Activated CD4-positive, alpha-beta T cell treated with anti-CD3 and anti-CD28 coated beads, Interleukin-2, amount 10 ng/mL, durations not matched to agents 7 days and 5 days (primary cell): ENCODE measurements at regions not wholly inside any gene's neighbourhood (a gene's known extent, or its start where the extent isn't known, plus 50 kb on each side); places are given as distances from the start of the nearest gene placed in this dataset.

Experiments used
- CTCF ChIA-PET: fragments of 350-600 bp; sonication (Branson Sonifier 250); formaldehyde crosslinking; loops from one replicate; lab custom pipeline; 2021; ENCODE audit warnings: antibody characterized with exemption; lab: Charles Lee
- POLR2A ChIA-PET: fragments of 350-600 bp; sonication (Branson Sonifier 250); formaldehyde crosslinking; loops from one replicate; lab custom pipeline; 2021; ENCODE audit warnings: antibody characterized with exemption; lab: Charles Lee
- DNase-seq: peaks from one replicate; pipeline ENCODE4 v3.0.0-alpha.2; 2020
- H3K27ac Mint-ChIP-seq: one replicate; pipeline ENCODE4 v1.8.0; 2021; ENCODE audit warnings: mild to moderate bottlenecking, moderate library complexity, mixed read lengths
- H3K27me3 Mint-ChIP-seq: one replicate; pipeline ENCODE4 v1.8.0; 2021; ENCODE audit warnings: mixed read lengths
- H3K36me3 Mint-ChIP-seq: one replicate; pipeline ENCODE4 v1.8.0; 2021; ENCODE audit warnings: low read depth, mixed read lengths
- H3K4me1 Mint-ChIP-seq: one replicate; pipeline ENCODE4 v1.8.0; 2021; ENCODE audit warnings: mixed read lengths
- H3K4me3 Mint-ChIP-seq: one replicate; pipeline ENCODE4 v1.8.0; 2021; ENCODE audit warnings: mild to moderate bottlenecking, moderate library complexity, mixed read lengths
- H3K9me3 Mint-ChIP-seq: one replicate; pipeline ENCODE4 v1.8.0; 2021; ENCODE audit warnings: mixed read lengths

- H3K4me1 Mint-ChIP-seq, result no peaks in the 10 kb centered on the region
- POLR2A ChIA-PET, result no interaction called here
Measured at GRCh38 chr3:64398006-64398405, 172.7 kb upstream of the PRICKLE2 start.

GRCh38 chr3:64397573-64397972 is 172.3 kb upstream of the PRICKLE2 start:
- H3K27me3 Mint-ChIP-seq, result no peaks in the 10 kb centered on the region
- no peaks in the 10 kb centered on the region for H3K4me1 Mint-ChIP-seq
- H3K4me3 Mint-ChIP-seq, result no peak overlapping the region
- no peaks in the 10 kb centered on the region for H3K9me3 Mint-ChIP-seq
- H3K27ac Mint-ChIP-seq, result no peak overlapping the region
- DNase-seq, result no peak
- ChIA-PET CTCF (no interaction called here), POLR2A (no interaction called here)
- H3K36me3 Mint-ChIP-seq, result no peaks in the 10 kb centered on the region

More at GRCh38 chr3:64398006-64398405, 172.7 kb upstream of the PRICKLE2 start:
- no peaks in the 10 kb centered on the region for H3K36me3 Mint-ChIP-seq
- DNase-seq, result no peak
- no peaks in the 10 kb centered on the region for H3K27me3 Mint-ChIP-seq
- no peaks in the 10 kb centered on the region for H3K9me3 Mint-ChIP-seq
- no peak overlapping the region for H3K4me3 Mint-ChIP-seq
- CTCF ChIA-PET, result no interaction called here
- H3K27ac Mint-ChIP-seq, result no peak overlapping the region

- Mint-ChIP-seq H3K4me1 (no peaks in the 10 kb centered on the region), H3K27me3 (peaks cover 2% of the 10 kb centered on the region), H3K9me3 (no peaks in the 10 kb centered on the region), H3K27ac (no peak overlapping the region), H3K36me3 (no peaks in the 10 kb centered on the region), H3K4me3 (no peak overlapping the region)
- ChIA-PET POLR2A (no interaction called here), CTCF (interaction anchor here (0.5 kb wide), 1 partner anchor 974 kb away, joined by 3 read pairs; no protein-coding TSS in a partner anchor)
- DNase-seq, result no peak
Measured at GRCh38 chr3:64395490-64395889, 170.2 kb upstream of the PRICKLE2 start.

GRCh38 chr3:64393193-64393592 is 167.9 kb upstream of the PRICKLE2 start:
- no peak for DNase-seq
- Mint-ChIP-seq H3K36me3 (no peaks in the 10 kb centered on the region), H3K4me3 (no peak overlapping the region), H3K9me3 (no peaks in the 10 kb centered on the region), H3K4me1 (no peaks in the 10 kb centered on the region), H3K27ac (no peak overlapping the region), H3K27me3 (peaks cover 2% of the 10 kb centered on the region)
- POLR2A ChIA-PET, result no interaction called here
- CTCF ChIA-PET, result no interaction called here

GRCh38 chr3:64392001-64392400 is 166.7 kb upstream of the PRICKLE2 start:
- CTCF ChIA-PET, result no interaction called here
- Mint-ChIP-seq H3K4me3 (no peak overlapping the region), H3K9me3 (no peaks in the 10 kb centered on the region), H3K4me1 (no peaks in the 10 kb centered on the region), H3K27ac (no peak overlapping the region), H3K27me3 (peaks cover 5% of the 10 kb centered on the region), H3K36me3 (no peaks in the 10 kb centered on the region)
- no peak for DNase-seq
- POLR2A ChIA-PET, result no interaction called here

- Mint-ChIP-seq H3K27ac (no peak overlapping the region), H3K36me3 (no peaks in the 10 kb centered on the region), H3K9me3 (no peaks in the 10 kb centered on the region), H3K4me1 (no peaks in the 10 kb centered on the region), H3K27me3 (peaks cover 5% of the 10 kb centered on the region), H3K4me3 (no peak overlapping the region)
- DNase-seq, result no peak
- POLR2A ChIA-PET, result no interaction called here
- CTCF ChIA-PET, result no interaction called here
Measured at GRCh38 chr3:64390893-64391292, 165.6 kb upstream of the PRICKLE2 start.

- Mint-ChIP-seq H3K27ac (no peak overlapping the region), H3K36me3 (no peaks in the 10 kb centered on the region), H3K27me3 (peaks cover 5% of the 10 kb centered on the region), H3K4me3 (no peak overlapping the region), H3K4me1 (no peaks in the 10 kb centered on the region), H3K9me3 (no peaks in the 10 kb centered on the region)
- no peak for DNase-seq
- POLR2A ChIA-PET, result no interaction called here
- CTCF ChIA-PET, result no interaction called here
Measured at GRCh38 chr3:64388886-64389285, 163.6 kb upstream of the PRICKLE2 start.

- Mint-ChIP-seq H3K4me3 (no peak overlapping the region), H3K27me3 (peaks cover 5% of the 10 kb centered on the region), H3K4me1 (no peaks in the 10 kb centered on the region), H3K36me3 (no peaks in the 10 kb centered on the region), H3K9me3 (no peaks in the 10 kb centered on the region), H3K27ac (no peak overlapping the region)
- ChIA-PET CTCF (no interaction called here), POLR2A (no interaction called here)
- DNase-seq, result no peak
Measured at GRCh38 chr3:64387688-64388087, 162.4 kb upstream of the PRICKLE2 start.

GRCh38 chr3:64385277-64385676 is 160.0 kb upstream of the PRICKLE2 start:
- peaks cover 6% of the 10 kb centered on the region for H3K27me3 Mint-ChIP-seq
- H3K4me1 Mint-ChIP-seq, result no peaks in the 10 kb centered on the region
- H3K36me3 Mint-ChIP-seq, result no peaks in the 10 kb centered on the region
- no peak for DNase-seq
- H3K27ac Mint-ChIP-seq, result no peak overlapping the region
- no peak overlapping the region for H3K4me3 Mint-ChIP-seq
- H3K9me3 Mint-ChIP-seq, result no peaks in the 10 kb centered on the region
- CTCF ChIA-PET, result no interaction called here
- POLR2A ChIA-PET, result no interaction called here

GRCh38 chr3:64384561-64384960 is 159.3 kb upstream of the PRICKLE2 start:
- H3K27me3 Mint-ChIP-seq, result peaks cover 6% of the 10 kb centered on the region
- ChIA-PET CTCF (no interaction called here), POLR2A (interaction anchor here (0.7 kb wide), 1 partner anchor 1141 kb away, joined by 4 read pairs; no protein-coding TSS in a partner anchor)
- no peaks in the 10 kb centered on the region for H3K9me3 Mint-ChIP-seq
- H3K36me3 Mint-ChIP-seq, result no peaks in the 10 kb centered on the region
- DNase-seq, result no peak
- no peak overlapping the region for H3K27ac Mint-ChIP-seq
- H3K4me1 Mint-ChIP-seq, result no peaks in the 10 kb centered on the region
- no peak overlapping the region for H3K4me3 Mint-ChIP-seq

- Mint-ChIP-seq H3K9me3 (no peaks in the 10 kb centered on the region), H3K36me3 (no peaks in the 10 kb centered on the region), H3K27ac (no peak overlapping the region), H3K4me1 (no peaks in the 10 kb centered on the region), H3K27me3 (peaks cover 3% of the 10 kb centered on the region), H3K4me3 (no peak overlapping the region)
- no peak for DNase-seq
- ChIA-PET POLR2A (no interaction called here), CTCF (no interaction called here)
Measured at GRCh38 chr3:64382153-64382552, 156.9 kb upstream of the PRICKLE2 start.

GRCh38 chr3:64381367-64381766 is 156.1 kb upstream of the PRICKLE2 start:
- POLR2A ChIA-PET, result no interaction called here
- Mint-ChIP-seq H3K27ac (no peak overlapping the region), H3K36me3 (no peaks in the 10 kb centered on the region), H3K4me1 (no peaks in the 10 kb centered on the region), H3K4me3 (no peak overlapping the region), H3K27me3 (peaks cover 3% of the 10 kb centered on the region), H3K9me3 (no peaks in the 10 kb centered on the region)
- CTCF ChIA-PET, result interaction anchor here (0.8 kb wide), 1 partner anchor 37 kb away, joined by 3 read pairs; no protein-coding TSS in a partner anchor
- no peak for DNase-seq

GRCh38 chr3:64380546-64380945 is 155.3 kb upstream of the PRICKLE2 start:
- no peak for DNase-seq
- Mint-ChIP-seq H3K4me3 (no peak overlapping the region), H3K27me3 (peaks cover 3% of the 10 kb centered on the region), H3K9me3 (no peaks in the 10 kb centered on the region), H3K27ac (no peak overlapping the region), H3K36me3 (no peaks in the 10 kb centered on the region), H3K4me1 (no peaks in the 10 kb centered on the region)
- CTCF ChIA-PET, result no interaction called here
- POLR2A ChIA-PET, result no interaction called here

- H3K27ac Mint-ChIP-seq, result no peak overlapping the region
- no peaks in the 10 kb centered on the region for H3K9me3 Mint-ChIP-seq
- H3K4me1 Mint-ChIP-seq, result no peaks in the 10 kb centered on the region
- no peaks in the 10 kb centered on the region for H3K36me3 Mint-ChIP-seq
- DNase-seq, result no peak
- CTCF ChIA-PET, result no interaction called here
- H3K27me3 Mint-ChIP-seq, result peaks cover 3% of the 10 kb centered on the region
- no peak overlapping the region for H3K4me3 Mint-ChIP-seq
- POLR2A ChIA-PET, result no interaction called here
Measured at GRCh38 chr3:64379221-64379620, 154.0 kb upstream of the PRICKLE2 start.
